GM12864 (cell line): ENCODE measurements at regions not wholly inside any gene's neighbourhood (a gene's known extent, or its start where the extent isn't known, plus 50 kb on each side); places are given as distances from the start of the nearest gene placed in this dataset.

Experiments
- DNase-seq: peaks from one replicate; pipeline ENCODE4 v3.0.0-alpha.2; 2011; ENCODE audit warnings: low read depth
- H3K4me3 ChIP-seq: 2 replicates; pipeline ENCODE4 v1.5.1; 2011; ENCODE audit warnings: mild to moderate bottlenecking, low read depth, low read length, control low read depth
- CTCF ChIP-seq: IDR thresholded peaks from 2 replicates; pipeline ENCODE4 v1.5.1; 2011; ENCODE audit warnings: low read depth, mild to moderate bottlenecking, moderate library complexity, low read length, control low read depth, inconsistent platforms; ENCODE audit errors: missing control alignments

GRCh38 chr5:73388306-73388684, 60.3 kb downstream of the FOXD1 start:
- no peak for TF ChIP-seq CTCF
- H3K4me3 ChIP-seq: no peak overlapping the region
- DNase-seq: no peak

- peak; percentile 82 for DNase-seq
- no peak for TF ChIP-seq CTCF
- H3K4me3 ChIP-seq: no peak overlapping the region; the same call in 1 of the 2 replicates
These were observed 60.8 kb downstream of the FOXD1 start for GRCh38 chr5:73387601-73388305.

GRCh38 chr5:73387149-73387591, 61.4 kb downstream of the FOXD1 start:
- peak; percentile 46 for DNase-seq
- peak; percentile 28 for TF ChIP-seq CTCF
- no peak overlapping the region; the same call in 1 of the 2 replicates for H3K4me3 ChIP-seq

- TF ChIP-seq CTCF: no peak
These were observed 63.7 kb downstream of the FOXD1 start for GRCh38 chr5:73384861-73385260.

GRCh38 chr5:73382401-73382740, 66.2 kb downstream of the FOXD1 start:
- H3K4me3 ChIP-seq: no peak overlapping the region
- TF ChIP-seq CTCF: no peak
- no peak for DNase-seq

More at GRCh38 chr5:73384861-73385260, 63.7 kb downstream of the FOXD1 start:
- H3K4me3 ChIP-seq: no peak overlapping the region
- DNase-seq: no peak

- TF ChIP-seq CTCF: no peak
- H3K4me3 ChIP-seq: no peak overlapping the region
- no peak for DNase-seq
These were observed 66.8 kb downstream of the FOXD1 start for GRCh38 chr5:73381590-73382400.
